Neural progenitor cell (in vitro differentiated cells): ENCODE measurements at regions not wholly inside any gene's neighbourhood (a gene's known extent, or its start where the extent isn't known, plus 50 kb on each side); places are given as distances from the start of the nearest gene placed in this dataset.

Experiments used
- EZH2 ChIP-seq: fragments of 200-600 bp; sonication (generic); IDR thresholded peaks from 2 replicates; pipeline ENCODE4 v1.6.1; 2017; ENCODE audit warnings: antibody characterized with exemption, mild to moderate bottlenecking, moderate library complexity
- TF ChIP-seq, protein P1 (sequence below): fragments of 200-600 bp; sonication (generic); IDR thresholded peaks from 2 replicates; pipeline ENCODE4 v1.5.1; 2017; ENCODE audit warnings: antibody characterized with exemption, mild to moderate bottlenecking

- TF ChIP-seq, protein P1, sequence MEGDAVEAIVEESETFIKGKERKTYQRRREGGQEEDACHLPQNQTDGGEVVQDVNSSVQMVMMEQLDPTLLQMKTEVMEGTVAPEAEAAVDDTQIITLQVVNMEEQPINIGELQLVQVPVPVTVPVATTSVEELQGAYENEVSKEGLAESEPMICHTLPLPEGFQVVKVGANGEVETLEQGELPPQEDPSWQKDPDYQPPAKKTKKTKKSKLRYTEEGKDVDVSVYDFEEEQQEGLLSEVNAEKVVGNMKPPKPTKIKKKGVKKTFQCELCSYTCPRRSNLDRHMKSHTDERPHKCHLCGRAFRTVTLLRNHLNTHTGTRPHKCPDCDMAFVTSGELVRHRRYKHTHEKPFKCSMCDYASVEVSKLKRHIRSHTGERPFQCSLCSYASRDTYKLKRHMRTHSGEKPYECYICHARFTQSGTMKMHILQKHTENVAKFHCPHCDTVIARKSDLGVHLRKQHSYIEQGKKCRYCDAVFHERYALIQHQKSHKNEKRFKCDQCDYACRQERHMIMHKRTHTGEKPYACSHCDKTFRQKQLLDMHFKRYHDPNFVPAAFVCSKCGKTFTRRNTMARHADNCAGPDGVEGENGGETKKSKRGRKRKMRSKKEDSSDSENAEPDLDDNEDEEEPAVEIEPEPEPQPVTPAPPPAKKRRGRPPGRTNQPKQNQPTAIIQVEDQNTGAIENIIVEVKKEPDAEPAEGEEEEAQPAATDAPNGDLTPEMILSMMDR, result peak; percentile 45
- no peak for TF ChIP-seq EZH2
Observed at GRCh38 chr9:7592321-7593316, 207.0 kb downstream of the DMAC1 start.
